ENCODE measurements at regions not wholly inside any gene's neighbourhood (a gene's known extent, or its start where the extent isn't known, plus 50 kb on each side); places are given as distances from the start of the nearest gene placed in this dataset.

- Histone ChIP-seq H3K4me1 (replicated peaks) (no peaks in the 10 kb centered on the region), H3K9me3 (no peaks in the 10 kb centered on the region), H3K36me3 (no peaks in the 10 kb centered on the region), H3K4me3 (no peak overlapping the region), H3K27ac (no peak overlapping the region), H3K27me3 (replicated peaks; ENCODE audit: insufficient read depth) (no peaks in the 10 kb centered on the region)
- no peak for TF ChIP-seq POLR2AphosphoS5 (IDR thresholded peaks at IDR 0.05)
- TF ChIP-seq POLR2A (IDR thresholded peaks at IDR 0.05): no peak
- TF ChIP-seq CTCF (IDR thresholded peaks at IDR 0.05): no peak
- no peak for DNase-seq (ENCODE audit: low spot score)
- intact Hi-C loops (cut with DNase I): no loop called here
- WGBS: 25% methylated on average over 2 of the region's 2 CpGs
These were observed 291.5 kb upstream of the MANEA start for GRCh38 chr6:95285881-95286280.

- TF ChIP-seq POLR2A (IDR thresholded peaks at IDR 0.05) (no peak), CTCF (IDR thresholded peaks at IDR 0.05) (no peak), POLR2AphosphoS5 (IDR thresholded peaks at IDR 0.05) (no peak)
- Histone ChIP-seq H3K9me3 (no peaks in the 10 kb centered on the region), H3K4me1 (replicated peaks) (no peaks in the 10 kb centered on the region), H3K4me3 (no peak overlapping the region), H3K27me3 (replicated peaks; ENCODE audit: insufficient read depth) (no peaks in the 10 kb centered on the region), H3K36me3 (no peaks in the 10 kb centered on the region), H3K27ac (no peak overlapping the region)
- intact Hi-C loops (cut with DNase I): no loop called here
- no peak for DNase-seq (ENCODE audit: low spot score)
These were observed 290.5 kb upstream of the MANEA start for GRCh38 chr6:95286874-95287273.

GRCh38 chr6:95288251-95288650 lies 289.1 kb upstream of the MANEA start:
- intact Hi-C loops (cut with DNase I): no loop called here
- DNase-seq (ENCODE audit: low spot score): no peak
- Histone ChIP-seq H3K4me3 (no peak overlapping the region), H3K27me3 (replicated peaks; ENCODE audit: insufficient read depth) (no peaks in the 10 kb centered on the region), H3K9me3 (no peaks in the 10 kb centered on the region), H3K36me3 (no peaks in the 10 kb centered on the region), H3K27ac (no peak overlapping the region), H3K4me1 (replicated peaks) (no peaks in the 10 kb centered on the region)
- TF ChIP-seq POLR2A (IDR thresholded peaks at IDR 0.05) (no peak), POLR2AphosphoS5 (IDR thresholded peaks at IDR 0.05) (no peak), CTCF (IDR thresholded peaks at IDR 0.05) (no peak)

- intact Hi-C loops (cut with DNase I): no loop called here
- H3K36me3 ChIP-seq: no peaks in the 10 kb centered on the region
- H3K27ac ChIP-seq: no peak overlapping the region
- no peak for DNase-seq (ENCODE audit: low spot score)
- no peaks in the 10 kb centered on the region for H3K4me1 ChIP-seq (replicated peaks)
- H3K9me3 ChIP-seq: no peaks in the 10 kb centered on the region
- 98% methylated on average over 1 of the region's 1 CpG for WGBS
- no peak overlapping the region for H3K4me3 ChIP-seq
- H3K27me3 ChIP-seq (replicated peaks; ENCODE audit: insufficient read depth): no peaks in the 10 kb centered on the region
- TF ChIP-seq POLR2AphosphoS5 (IDR thresholded peaks at IDR 0.05) (no peak), POLR2A (IDR thresholded peaks at IDR 0.05) (no peak)
These were observed 285.3 kb upstream of the MANEA start for GRCh38 chr6:95292011-95292410.

- no peak for DNase-seq (ENCODE audit: low spot score)
- WGBS: 76% methylated on average over 2 of the region's 2 CpGs
- no peak overlapping the region for H3K4me3 ChIP-seq
- H3K27me3 ChIP-seq (replicated peaks; ENCODE audit: insufficient read depth): no peaks in the 10 kb centered on the region
- H3K4me1 ChIP-seq (replicated peaks): no peaks in the 10 kb centered on the region
- intact Hi-C loops (cut with DNase I): no loop called here
- no peaks in the 10 kb centered on the region for H3K9me3 ChIP-seq
- H3K27ac ChIP-seq: no peak overlapping the region
- H3K36me3 ChIP-seq: no peaks in the 10 kb centered on the region
- no peak for TF ChIP-seq POLR2AphosphoS5 (IDR thresholded peaks at IDR 0.05)
- no peak for TF ChIP-seq POLR2A (IDR thresholded peaks at IDR 0.05)
- TF ChIP-seq CTCF (IDR thresholded peaks at IDR 0.05): no peak
These were observed 284.1 kb upstream of the MANEA start for GRCh38 chr6:95293257-95293656.

Measured in prostate gland (tissue), 2 donors.